GM12878 (cell line): ENCODE measurements at regions not wholly inside any gene's neighbourhood (a gene's known extent, or its start where the extent isn't known, plus 50 kb on each side); places are given as distances from the start of the nearest gene placed in this dataset.

Source experiments
- ATAC-seq: fragments of 200-7000 bp; cut with Tn5 transposase; 3 replicates; pipeline ENCODE4 v1.9.1; 2020; ENCODE audit warnings: mild to moderate bottlenecking, moderate library complexity
- BruUV-seq: library from RNA; stranded (reverse); fragments of 400-500 nt; replicated peaks from 2 replicates; lab custom pipeline; 2021; lab: Mats Ljungman, UMichigan
- CTCF ChIA-PET: fragments of 300-600 bp; sonication (Branson Sonifier 250); formaldehyde crosslinking; extraction: SDS; loops from one replicate; lab custom pipeline; 2021; ENCODE audit warnings: inconsistent platforms; lab: Yijun Ruan, JAX
- POLR2A ChIA-PET: fragments of 350-600 bp; formaldehyde crosslinking; extraction: SDS; loops from one replicate; lab custom pipeline; 2021; ENCODE audit warnings: inconsistent platforms; lab: Charles Lee
- RAD21 ChIA-PET: fragments of 300-600 bp; sonication (Branson Sonifier 250); formaldehyde crosslinking; loops from one replicate; lab custom pipeline; 2023; ENCODE audit warnings: antibody characterized with exemption; ENCODE audit not compliant: unreplicated experiment; lab: Charles Lee
- SMC1A ChIA-PET: fragments of 300-600 bp; sonication (Branson Sonifier 250); formaldehyde crosslinking; loops from one replicate; lab custom pipeline; 2023; ENCODE audit not compliant: unreplicated experiment, uncharacterized antibody; lab: Charles Lee
- DNase-seq: peaks from one replicate; pipeline ENCODE4 v3.0.0-alpha.2; 2011; ENCODE audit warnings: low read depth, low spot score
- FAIRE-seq: peaks from 3 replicates; lab custom pipeline; 2011; peaks lifted over from hg19 to GRCh38; lab: Jason Lieb, UNC
- H2AFZ ChIP-seq: 2 replicates; pipeline ENCODE4 v1.6.0; 2011; ENCODE audit warnings: low read depth, low read length, control low read depth; ENCODE audit not compliant: control insufficient read depth
- H3K27ac ChIP-seq: 2 replicates; pipeline ENCODE4 v1.5.1; 2011; ENCODE audit warnings: control low read depth; ENCODE audit not compliant: control insufficient read depth, insufficient read depth
- H3K27me3 ChIP-seq, 2 experiments: replicated peaks in 1 of 2; 2 replicates each; pipeline versions ENCODE4 v1.6.0 to v1.6.1; 2011; ENCODE audit warnings: low read length in 1 of 2; ENCODE audit not compliant: control insufficient read depth in 2 of 2, insufficient read depth in 2 of 2
- H3K36me3 ChIP-seq, 2 experiments: 2 replicates each; pipeline ENCODE4 v1.5.1; 2011; ENCODE audit warnings: low read length in 1 of 2; ENCODE audit not compliant: control insufficient read depth in 2 of 2, insufficient read depth in 2 of 2
- H3K4me1 ChIP-seq: 2 replicates; pipeline ENCODE4 v1.6.1; 2011; ENCODE audit warnings: mild to moderate bottlenecking, low read length, moderate library complexity, mixed read lengths; ENCODE audit not compliant: control insufficient read depth, insufficient read depth
- H3K4me2 ChIP-seq: 2 replicates; pipeline ENCODE4 v1.6.0; 2011; ENCODE audit warnings: control low read depth; ENCODE audit not compliant: control insufficient read depth, insufficient read depth
- H3K4me3 ChIP-seq: fragments of 200-600 bp; sonication (generic); 2 replicates; pipeline ENCODE4 v1.5.1; 2016
- H3K79me2 ChIP-seq: 2 replicates; pipeline ENCODE4 v1.6.0; 2011; ENCODE audit warnings: low read length; ENCODE audit not compliant: control insufficient read depth, insufficient read depth
- H3K9ac ChIP-seq: 2 replicates; pipeline ENCODE4 v1.8.0; 2011; ENCODE audit warnings: low read length, control low read depth, mixed read lengths; ENCODE audit not compliant: control insufficient read depth, insufficient read depth
- H3K9me3 ChIP-seq: replicated peaks from 3 replicates; pipeline ENCODE4 v1.5.1; 2011; ENCODE audit warnings: mild to moderate bottlenecking, low read length; ENCODE audit not compliant: control insufficient read depth, insufficient read depth
- H4K20me1 ChIP-seq: 2 replicates; pipeline ENCODE4 v1.6.0; 2011; ENCODE audit not compliant: control insufficient read depth, insufficient read depth
- ATF3 ChIP-seq: IDR thresholded peaks from 2 replicates; pipeline ENCODE4 v1.6.1; 2011; ENCODE audit warnings: low read depth, mild to moderate bottlenecking, low read length, moderate library complexity, borderline replicate concordance; ENCODE audit errors: extremely low read depth
- CHD4 ChIP-seq: fragments of 200-600 bp; sonication (generic); IDR thresholded peaks from 2 replicates; pipeline ENCODE4 v1.6.1; 2016; ENCODE audit warnings: mild to moderate bottlenecking
- E4F1 ChIP-seq: fragments of 450-650 bp; IDR thresholded peaks from 2 replicates; pipeline ENCODE4 v1.6.1; 2018; ENCODE audit warnings: borderline replicate concordance, mild to moderate bottlenecking; ENCODE audit not compliant: partially characterized antibody
- NBN ChIP-seq: fragments of 450-650 bp; IDR thresholded peaks from 2 replicates; pipeline ENCODE4 v1.6.1; 2016
- NFYA ChIP-seq: IDR thresholded peaks from 2 replicates; pipeline ENCODE4 v1.6.1; 2011; ENCODE audit warnings: low read depth, mild to moderate bottlenecking, low read length, improper control_type of control experiment, borderline replicate concordance
- SREBF2 ChIP-seq: IDR thresholded peaks from 2 replicates; pipeline ENCODE4 v1.6.1; 2012; ENCODE audit warnings: mild to moderate bottlenecking, low read length
- TCF3 ChIP-seq: IDR thresholded peaks from 2 replicates; pipeline ENCODE4 v1.6.1; 2012; ENCODE audit warnings: low read depth, mild to moderate bottlenecking, low read length, borderline replicate concordance; ENCODE audit not compliant: insufficient read depth
- ZBTB40 ChIP-seq: fragments of 450-650 bp; IDR thresholded peaks from 2 replicates; pipeline ENCODE4 v1.6.1; 2016; ENCODE audit warnings: mild to moderate bottlenecking, moderate library complexity, borderline replicate concordance
- WGBS: methylation state at CpG from one replicate; pipeline ENCODE4 v1.1.6; 2016; ENCODE audit warnings: low lambda C conversion rate; ENCODE audit not compliant: insufficient replicate concordance, insufficient coverage; ENCODE audit errors: missing lambda C conversion rate; 5-methylcytosine and 5-hydroxymethylcytosine counted together
- in situ Hi-C: fragments of 300-500 bp; cut with MboI; formaldehyde crosslinking; loops from 9 replicates; pipeline ENCODE4 v1.14.3; 2018; ENCODE audit warnings: mixed read lengths
- intact Hi-C: fragments of 100-400 bp; cut with micrococcal nuclease; formaldehyde crosslinking; loops from one replicate; pipeline ENCODE4 v1.14.2; 2022; ENCODE audit not compliant: unreplicated experiment

GRCh38 chr6:153790048-153790447, 249.0 kb upstream of the OPRM1 start:
- FAIRE-seq: no peak
- no TSS peak for BruUV-seq
- H3K9ac ChIP-seq: no peak overlapping the region
- SMC1A ChIA-PET: interaction anchor here (1.0 kb wide), 1 partner anchor 559 kb away, joined by 3 read pairs; no protein-coding TSS in a partner anchor
- WGBS: 13% methylated on average over 7 of the region's 7 CpGs
- in situ Hi-C loops (no loop called here), intact Hi-C loops (no loop called here)
- DNase-seq: no peak
- H3K27me3 ChIP-seq: no peaks in the 10 kb centered on the region
- H3K4me2 ChIP-seq: no peak overlapping the region
- H4K20me1 ChIP-seq: no peaks in the 10 kb centered on the region
- H3K79me2 ChIP-seq: no peaks in the 10 kb centered on the region
- H3K27ac ChIP-seq: no peak overlapping the region
- TF ChIP-seq TCF3 (no peak), ZBTB40 (no peak), SREBF2 (no peak), E4F1 (no peak), NFYA (no peak), NBN (no peak), CHD4 (no peak), ATF3 (no peak)
- no peaks in the 10 kb centered on the region for H3K36me3 ChIP-seq
- no peak for ATAC-seq
- no peak overlapping the region for H2AFZ ChIP-seq
- CTCF ChIA-PET: no interaction called here
- no peaks in the 10 kb centered on the region for H3K9me3 ChIP-seq
- POLR2A ChIA-PET: no interaction called here
- H3K4me1 ChIP-seq: no peaks in the 10 kb centered on the region
- no peak overlapping the region for H3K4me3 ChIP-seq
- RAD21 ChIA-PET: no interaction called here
